ENCODE measurements at regions not wholly inside any gene's neighbourhood (a gene's known extent, or its start where the extent isn't known, plus 50 kb on each side); places are given as distances from the start of the nearest gene placed in this dataset.

DNA sequence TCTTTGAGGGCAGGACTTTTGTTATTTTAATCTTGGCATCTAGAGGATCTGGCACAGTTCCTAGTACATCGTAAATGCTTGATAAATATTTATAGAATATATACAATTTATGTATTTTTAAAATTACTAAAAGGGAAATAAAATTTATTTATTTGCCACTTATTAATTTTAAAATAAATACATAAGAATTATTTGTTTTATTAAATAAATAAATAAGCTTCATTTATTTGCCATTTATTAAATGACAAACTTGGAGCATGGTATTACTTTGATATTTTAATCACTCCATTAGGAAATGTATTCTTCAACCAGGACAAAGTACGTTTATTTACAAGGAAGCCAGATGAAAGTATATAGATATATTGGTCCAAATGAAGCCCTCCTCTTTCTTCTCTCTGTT, 118.7 kb upstream of the LRIG3 start:
- DNase-seq: no peak

DNA sequence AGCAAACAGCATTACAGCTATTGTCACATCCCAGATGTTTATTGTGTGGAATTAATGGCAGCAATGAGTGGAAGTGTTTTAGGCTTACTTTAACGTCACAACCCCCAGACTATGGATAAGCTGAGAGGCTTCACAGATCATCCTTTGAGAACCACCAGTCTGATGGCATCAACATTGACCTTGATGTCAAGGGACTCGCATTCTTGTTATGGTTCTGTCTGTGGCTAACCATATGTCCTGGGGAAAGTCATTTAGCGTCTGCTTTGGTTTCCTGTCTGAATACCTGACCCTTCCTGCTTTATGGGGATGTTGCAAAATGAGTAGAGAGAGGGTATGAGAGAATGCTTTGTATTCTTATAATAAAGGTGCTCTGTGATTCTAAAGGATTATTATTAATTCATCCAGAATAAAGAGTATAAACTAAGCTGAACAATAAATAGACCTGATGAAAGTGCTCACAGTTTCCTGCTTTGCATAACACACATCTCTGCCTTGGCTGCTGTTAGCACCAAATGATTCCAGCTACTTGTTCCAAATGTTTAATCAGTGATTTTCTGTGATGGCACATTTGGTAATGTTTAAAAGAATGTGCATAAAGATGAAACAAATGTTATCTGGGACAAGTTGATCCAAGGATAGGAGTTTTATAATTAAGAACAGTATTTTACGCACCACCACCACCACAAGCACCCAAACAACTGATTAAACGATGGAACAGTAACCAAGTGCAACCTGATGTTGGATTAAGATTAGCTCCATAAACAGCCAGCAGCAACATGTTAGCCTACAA, 116.9 kb upstream of the LRIG3 start:
- no peak for DNase-seq

DNA sequence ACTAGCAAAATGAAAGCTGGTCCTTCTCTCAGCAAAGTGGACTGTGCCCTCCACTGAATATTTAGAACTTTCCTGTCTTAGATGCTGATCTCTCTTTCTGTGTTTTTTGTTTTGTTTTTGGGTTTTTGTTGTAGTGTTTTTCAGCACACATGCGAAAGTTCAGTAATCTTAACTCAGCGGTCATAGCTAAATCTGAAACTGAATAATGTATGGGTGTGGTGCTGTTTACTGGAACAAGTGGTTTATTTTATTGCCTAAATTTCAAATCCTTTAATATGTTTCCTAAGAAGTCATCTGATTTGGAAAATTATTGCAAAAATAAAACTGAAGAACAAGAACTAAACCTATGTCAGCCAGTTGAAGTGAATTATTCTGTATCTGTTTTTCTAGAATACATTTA, 116.0 kb upstream of the LRIG3 start:
- DNase-seq: no peak

DNA sequence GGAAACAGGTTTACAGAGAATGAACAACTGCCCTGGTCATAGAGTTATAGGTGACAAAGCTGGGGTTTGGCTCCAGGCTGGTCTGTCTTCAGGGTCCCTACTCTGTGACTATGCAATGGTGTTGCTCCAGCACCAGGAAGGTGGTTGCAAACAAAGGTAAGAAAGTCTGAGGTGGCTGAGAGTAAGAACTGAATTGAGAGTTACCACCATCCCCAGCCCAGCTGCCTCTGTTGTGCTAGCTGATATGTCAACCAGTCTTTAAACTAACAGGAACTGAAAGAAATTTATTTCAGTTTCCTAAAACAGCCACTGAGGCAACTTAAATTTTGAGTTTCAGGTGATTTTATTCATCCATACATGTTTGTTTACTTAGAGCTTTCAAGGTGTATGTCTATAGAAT, 111.0 kb upstream of the LRIG3 start:
- DNase-seq: no peak

DNA sequence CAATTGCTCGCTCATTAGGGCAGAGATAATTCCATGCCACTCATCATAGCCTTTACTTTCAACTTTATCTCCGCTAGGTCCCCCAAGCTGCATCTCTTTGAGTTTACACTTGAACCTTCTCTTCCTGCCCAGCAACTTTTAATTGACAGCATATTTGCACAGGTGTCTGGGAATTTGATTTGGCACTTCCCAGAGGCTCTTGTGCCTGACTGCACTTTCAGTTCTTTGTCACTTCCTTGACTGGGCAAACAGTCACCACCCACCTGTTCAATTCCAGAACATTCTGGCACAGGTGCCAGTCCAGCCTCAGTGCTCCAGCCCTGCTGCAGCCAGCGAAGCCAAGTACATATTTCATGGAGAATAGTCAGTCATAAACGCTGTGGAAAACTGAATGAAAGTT, 110.1 kb upstream of the LRIG3 start:
- no peak for DNase-seq

DNA sequence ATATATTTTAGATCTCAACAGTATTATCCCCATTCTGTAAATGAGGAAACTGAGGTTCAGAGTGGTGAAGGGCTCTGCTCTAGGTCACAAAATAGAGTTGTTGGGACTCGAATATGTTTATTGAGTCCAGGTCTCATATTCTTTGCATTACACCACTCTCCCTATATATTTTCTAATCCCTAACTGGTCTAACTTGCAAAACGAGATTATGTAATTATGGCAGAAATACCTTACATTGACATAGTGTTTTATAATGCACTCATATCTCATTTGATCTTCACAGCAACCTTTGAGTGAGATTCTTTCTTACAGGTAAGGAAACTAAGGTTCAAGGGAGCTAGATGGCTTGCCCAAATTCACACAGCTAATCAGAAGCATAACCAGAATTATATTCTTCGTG, 106.9 kb upstream of the LRIG3 start:
- DNase-seq: no peak

DNA sequence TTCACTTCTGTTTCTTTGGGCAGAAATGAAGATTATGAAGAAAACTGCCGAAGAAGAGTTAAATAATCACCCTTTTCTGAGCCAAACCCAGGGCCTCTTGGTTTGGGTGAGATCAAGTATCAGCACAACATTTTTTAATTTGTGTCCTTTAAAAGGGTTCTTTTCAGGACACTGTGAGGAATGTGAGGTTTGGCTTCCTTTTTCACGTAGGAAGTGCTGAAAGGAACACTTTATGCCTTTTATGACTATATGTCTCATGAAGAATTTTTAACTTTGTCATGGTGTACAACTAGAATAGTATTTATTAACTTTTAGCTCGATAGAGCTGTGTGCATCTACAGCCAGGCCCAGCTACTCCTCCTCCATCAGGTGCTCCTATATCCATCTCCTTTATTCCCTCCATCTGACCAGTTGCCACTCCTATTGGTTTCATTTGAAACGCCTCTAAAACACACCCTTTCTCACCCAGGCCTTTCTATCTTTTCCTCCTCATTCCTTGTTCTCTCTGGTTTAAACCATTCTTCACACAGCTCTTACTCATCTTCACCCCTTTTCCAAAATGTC, 103.6 kb upstream of the LRIG3 start:
- DNase-seq: no peak

DNA sequence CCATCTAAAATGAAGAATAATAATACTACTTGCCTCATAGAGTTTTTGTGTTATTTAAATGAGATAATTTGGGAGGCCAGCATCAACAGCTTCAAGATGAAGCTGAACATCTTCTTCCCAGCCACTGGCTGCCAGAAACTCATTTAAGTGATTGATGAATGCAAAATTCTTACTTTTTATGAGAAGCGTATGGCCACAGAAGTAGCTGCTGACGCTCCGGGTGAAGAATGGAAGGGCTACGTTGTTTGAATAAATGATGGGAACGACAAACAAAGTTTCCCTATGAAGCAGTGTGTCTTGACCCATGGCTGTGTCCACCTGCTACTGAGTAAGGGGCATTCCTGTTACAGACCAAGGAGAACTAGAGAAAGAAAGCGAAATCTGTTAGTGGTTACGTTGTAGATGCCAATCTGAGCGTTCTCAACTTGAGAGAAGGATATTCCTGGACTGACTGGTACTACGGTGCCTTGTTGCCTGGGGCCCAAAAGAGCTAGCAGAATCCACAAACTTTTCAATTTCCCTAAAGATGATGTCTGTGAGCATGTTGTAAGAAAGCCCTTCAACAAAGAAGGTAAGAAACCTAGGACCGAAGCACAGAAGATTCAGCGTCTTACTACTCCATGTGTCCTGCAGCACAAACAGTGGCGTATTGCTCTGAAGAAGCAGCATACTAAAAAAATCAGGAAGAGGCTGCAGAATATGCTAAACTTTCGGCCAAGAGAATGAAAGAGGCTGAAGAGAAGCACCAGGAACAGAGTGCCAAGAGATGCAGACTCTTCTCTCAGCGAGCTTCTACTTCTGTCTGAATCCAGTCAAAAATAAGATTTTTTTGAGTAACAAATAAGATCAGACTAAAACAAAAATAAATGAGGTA, 100.0 kb upstream of the LRIG3 start:
- no peak for DNase-seq

DNA sequence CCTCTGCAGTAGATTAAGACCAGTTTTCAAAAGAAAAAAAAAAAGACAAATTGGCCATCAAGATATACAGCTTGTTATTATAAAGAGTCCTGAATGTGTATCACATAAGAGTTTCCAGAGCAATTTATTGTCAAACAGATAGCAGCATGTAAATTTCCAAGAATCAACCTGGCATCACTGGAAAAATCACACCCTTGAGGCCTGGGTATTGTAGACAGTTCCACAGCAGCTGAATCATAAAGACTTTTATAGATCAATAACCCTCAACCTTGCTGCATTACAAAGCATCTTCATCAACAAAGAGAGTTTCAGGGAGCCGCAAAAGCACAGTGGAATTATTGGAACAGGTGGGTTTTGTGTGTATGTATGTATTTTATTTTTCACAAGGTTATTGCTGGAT, 94.6 kb upstream of the LRIG3 start:
- DNase-seq: no peak

DNA sequence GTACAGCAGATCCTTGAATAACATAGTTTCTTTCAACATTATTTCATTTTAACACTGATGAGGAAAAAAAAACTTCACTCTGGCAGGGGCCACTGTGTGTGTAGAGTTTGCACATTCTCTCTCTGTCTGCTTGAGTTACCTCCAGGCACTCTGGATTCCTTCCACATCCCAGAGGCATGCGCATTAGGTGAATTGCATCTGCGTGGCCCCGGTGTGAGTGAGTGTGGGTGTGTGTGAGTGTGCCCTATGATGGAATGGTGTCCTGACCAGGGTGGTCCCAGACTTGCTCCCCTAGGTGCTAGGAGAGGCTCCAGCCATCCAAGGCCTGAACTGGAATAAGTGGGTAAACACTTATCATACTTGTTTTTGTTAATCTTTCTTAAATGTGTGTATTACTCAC, 90.6 kb upstream of the LRIG3 start:
- DNase-seq: no peak

DNA sequence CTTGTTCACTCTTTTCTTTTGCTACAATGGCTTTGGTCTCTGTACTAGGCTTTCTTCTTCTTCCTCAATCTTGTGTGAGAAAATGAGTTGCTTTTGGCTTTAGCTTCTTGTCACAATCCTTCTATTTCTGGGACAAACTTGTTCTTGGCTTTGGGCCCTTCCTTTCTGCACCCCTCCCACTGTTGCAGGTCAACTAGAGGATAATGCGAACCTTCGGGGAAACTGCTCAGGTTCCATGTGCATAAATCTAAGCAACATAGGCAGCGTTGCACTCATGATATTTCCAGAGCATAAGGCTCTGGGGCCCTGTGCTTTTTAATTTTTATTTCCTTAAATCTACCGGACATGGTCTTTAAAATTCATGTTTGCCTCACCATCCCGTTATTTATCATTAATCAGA, 89.8 kb upstream of the LRIG3 start:
- no peak for DNase-seq

DNA sequence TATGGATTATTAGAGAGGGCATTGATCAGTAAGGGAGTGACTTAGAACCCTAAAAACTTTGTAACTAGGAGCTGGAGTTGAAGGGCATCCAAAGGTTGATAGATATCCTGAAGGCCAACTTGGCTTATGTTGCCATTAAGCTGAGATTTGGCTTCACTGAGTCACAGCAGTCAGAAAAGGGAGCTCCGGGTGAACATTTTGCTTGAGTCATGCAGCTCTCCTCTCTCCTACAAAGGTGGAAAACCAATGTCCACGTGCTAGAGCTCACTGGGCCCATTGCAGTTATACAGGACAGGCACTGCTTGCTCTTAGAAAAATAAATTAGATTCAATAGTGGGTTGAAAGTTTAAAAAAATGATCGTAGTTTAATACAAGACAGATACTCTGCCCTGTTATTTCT, 87.3 kb upstream of the LRIG3 start:
- no peak for DNase-seq

DNA sequence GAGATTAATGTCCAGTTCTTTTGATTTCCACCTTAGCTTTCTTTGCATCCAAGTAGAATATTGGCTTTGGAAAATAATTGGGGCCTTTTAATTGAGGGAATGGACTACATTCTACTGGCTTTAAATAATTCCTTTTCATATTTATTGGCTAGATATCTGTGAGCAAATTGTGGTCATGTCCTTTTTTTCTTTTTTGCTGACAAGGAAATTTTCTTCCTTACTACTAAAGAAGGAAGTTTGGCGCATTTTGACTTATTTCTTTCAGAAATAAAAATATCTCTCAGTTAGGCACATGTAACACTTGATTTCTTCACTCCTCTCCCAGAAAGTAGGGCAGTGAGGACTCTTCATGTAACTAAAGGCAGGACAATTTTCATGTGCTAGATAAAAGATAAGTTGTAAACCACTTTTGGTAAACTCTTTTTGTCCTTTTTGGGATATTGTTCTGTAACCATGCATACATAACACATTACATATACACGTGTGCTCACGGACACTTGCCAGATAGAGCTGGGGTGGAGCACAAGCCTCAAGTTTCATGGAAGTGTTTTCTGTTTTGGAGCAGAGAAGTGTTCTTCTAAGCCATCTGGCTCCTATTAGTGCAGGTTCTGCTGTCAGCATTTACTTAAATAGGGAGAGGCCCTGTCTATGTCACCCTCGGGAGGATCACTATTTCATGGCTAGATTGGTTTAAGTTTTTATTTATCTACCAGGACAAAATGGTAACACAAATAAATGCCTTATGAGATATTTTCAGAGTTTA, 85.1 kb upstream of the LRIG3 start:
- DNase-seq: no peak

DNA sequence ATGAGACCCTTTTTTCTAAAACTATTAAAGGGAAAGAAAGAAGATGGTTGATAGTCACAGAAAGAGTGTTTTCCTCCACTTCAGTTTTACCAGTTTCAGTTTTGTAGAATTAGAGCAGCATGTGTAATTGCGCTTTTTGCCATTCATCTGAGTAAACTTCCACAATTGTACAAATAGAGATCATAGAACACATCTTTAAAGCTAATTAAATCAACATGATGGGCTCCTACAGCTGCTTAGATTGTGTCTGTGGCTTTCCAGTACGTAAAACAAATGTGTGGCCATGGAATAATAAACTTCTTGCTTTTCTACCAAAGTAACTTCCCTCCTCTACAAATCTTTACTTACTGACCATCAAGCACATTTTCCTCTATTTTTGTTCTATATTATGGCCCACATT, 84.2 kb upstream of the LRIG3 start:
- no peak for DNase-seq

DNA sequence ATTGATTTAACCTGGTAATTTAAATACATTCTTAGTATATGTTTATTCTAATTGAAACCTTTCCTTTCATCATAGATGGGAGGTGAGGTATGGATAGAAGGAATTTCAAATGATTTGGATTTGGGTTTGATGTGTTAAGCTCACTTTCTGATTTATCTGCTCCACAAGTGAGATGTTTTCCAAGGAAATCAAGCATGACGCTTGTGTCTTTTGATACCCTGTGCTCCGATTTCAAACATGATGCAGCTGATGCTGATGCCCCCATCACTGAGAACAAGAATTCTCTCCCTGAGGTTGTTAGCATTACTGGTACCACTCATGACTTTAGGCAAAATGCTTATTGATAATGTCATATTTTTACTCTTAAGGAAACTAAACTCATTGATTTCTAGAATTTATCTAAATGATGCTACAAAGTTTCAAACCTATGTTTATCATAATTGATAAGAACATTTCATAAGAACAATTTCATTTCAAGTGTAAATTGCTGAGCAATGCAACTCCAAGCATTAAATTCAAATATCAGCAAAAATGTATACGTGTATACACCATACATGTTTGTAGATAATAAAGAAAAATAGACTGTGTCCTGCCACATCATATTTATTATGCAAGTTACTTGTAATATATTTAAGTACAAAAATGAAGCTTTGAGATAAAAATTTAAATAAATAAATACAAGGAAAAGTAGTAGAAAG, 75.5 kb upstream of the LRIG3 start:
- no peak for DNase-seq

DNA sequence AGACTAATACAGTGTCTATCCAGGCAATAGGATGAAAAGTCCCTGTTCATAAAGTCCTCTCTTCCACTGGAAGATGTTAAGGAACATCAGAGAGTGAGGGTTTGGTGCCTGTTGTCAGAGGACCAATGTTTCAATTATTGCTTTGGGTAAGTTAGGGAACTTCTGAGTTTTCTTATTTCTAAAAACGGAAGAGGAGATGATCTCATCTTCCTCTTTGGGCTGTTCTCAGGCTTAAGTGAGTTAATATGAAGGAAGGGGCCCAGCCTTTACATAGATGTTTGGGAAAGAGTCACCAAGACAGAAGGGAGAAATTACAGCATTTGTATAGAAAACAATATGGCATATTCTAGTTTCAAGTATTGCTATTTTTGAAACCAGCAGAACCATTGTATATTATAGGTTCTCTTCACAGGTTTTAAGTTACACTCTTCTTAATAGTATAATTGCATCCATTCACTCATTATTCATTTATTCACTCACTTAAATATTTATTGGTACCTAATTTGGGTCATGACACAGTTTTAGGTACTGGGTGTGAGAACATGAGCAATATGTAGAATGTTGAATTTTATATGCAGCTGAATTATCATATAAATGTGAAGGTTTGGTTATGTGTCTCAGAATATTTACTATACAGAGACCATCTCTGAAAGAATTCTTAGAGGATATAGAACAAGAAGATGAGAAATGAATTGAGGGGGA, 68.5 kb upstream of the LRIG3 start:
- no peak for DNase-seq

DNA sequence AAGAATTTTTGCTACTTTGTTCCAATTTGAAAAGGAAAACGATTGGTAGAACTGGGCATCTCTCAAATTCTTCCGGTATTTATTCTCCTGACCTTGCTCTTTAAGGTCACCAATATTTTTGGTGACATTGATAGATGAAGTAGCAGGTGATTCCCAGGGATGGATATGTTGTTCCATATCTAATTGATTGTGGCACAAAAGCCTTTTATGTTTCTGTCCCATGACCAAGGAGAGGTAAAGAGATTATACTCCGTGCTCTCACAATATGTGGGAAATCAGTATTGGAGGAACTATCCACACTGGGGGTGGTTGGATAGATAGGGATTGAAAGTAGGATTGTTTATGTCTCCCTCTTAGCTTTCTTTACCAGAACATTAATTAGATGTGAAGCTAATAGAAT, 61.7 kb upstream of the LRIG3 start:
- no peak for DNase-seq

DNA sequence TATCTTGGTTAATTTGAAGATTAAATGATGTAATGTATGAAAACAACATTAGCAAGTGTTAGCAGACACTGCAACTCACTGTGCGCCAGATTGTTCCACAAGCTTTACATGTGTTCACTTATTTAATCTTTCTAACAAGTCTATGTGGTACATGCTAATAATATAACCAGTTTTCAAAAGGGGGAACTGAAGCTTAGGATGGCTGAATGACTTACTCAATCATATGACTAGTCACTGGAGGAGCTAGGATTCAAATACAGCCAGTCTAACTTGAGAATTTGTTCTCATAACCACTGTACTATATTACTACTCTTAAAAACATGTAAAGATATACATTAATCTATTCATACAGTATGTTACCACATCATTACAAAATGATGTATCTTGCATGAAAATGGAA, 60.5 kb upstream of the LRIG3 start:
- no peak for DNase-seq

DNA sequence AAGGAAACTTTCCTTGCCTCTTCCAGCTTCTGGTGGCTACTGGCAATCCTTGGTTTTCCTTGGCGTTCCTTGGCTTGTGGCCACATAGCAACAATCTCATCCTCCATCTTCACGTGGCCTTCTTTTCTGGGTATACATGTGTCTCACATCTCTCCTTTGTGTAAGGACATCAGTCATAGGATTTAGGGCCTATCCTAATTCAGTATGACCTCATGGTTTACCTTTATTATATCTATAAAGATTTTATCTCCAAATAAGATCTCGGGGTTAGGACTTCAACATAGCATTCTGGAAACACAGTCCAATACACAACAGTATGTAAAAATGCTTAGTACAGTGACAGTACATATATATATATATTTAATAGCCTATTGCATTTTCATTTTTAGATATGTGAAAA, 58.4 kb upstream of the LRIG3 start:
- no peak for DNase-seq

DNA sequence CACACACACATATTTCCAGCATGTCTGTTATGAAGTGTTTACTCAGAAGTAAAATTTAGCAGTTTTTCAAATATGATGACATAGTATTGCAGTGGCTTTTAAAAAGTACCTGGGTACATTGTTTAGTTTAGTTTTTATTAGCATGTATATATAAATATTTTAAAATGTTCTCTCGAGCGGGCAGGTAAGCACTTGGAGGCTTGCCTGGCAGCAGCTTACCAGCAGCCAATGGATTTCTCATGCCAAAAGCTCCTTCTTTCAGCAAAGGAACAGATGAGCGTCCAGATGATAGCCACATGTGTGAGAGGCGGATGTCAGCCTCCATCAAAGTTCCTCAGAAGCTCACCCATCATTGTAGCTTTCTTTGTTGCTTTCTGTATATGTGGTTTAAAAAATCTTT, 57.2 kb upstream of the LRIG3 start:
- DNase-seq: no peak

DNA sequence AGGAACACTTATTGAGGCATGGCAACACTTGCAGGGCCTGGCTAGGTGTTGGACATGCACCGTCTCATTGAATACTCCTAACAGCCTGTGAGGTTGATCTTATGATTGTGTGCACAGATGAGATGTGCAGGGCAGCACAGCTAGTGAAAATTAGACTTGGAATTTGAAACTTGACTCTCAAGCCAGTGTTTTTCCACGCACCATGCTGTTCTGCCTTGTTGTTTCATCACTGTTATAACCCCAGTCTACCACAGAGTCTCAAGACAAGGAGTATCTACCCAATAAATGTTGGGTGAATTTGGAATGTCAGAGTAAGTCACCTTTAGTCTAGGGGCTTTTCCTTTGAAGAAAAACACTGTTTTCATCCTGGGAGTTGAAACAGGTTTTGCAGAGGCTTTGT, 55.8 kb upstream of the LRIG3 start:
- DNase-seq: no peak
